ENCODE measurements at regions not wholly inside any gene's neighbourhood (a gene's known extent, or its start where the extent isn't known, plus 50 kb on each side); places are given as distances from the start of the nearest gene placed in this dataset.

GRCh38 chr17:14451729-14452191, 150.9 kb downstream of the HS3ST3B1 start (continued):
- TF ChIP-seq ARID3B (CRISPR knock-in tag; IDR thresholded peaks at IDR 0.05; ENCODE audit: borderline replicate concordance): no peak
- TF ChIP-seq HDAC3 (IDR thresholded peaks at IDR 0.05; ENCODE audit: borderline replicate concordance, partially characterized antibody): no peak
- TF ChIP-seq ZBTB5 (IDR thresholded peaks at IDR 0.05): no peak
- no peak for TF ChIP-seq ZNF212 (CRISPR knock-in tag; IDR thresholded peaks at IDR 0.05)
- no peak for TF ChIP-seq ZNF584 (CRISPR knock-in tag; IDR thresholded peaks at IDR 0.05; ENCODE audit: low read depth)
- no peak for TF ChIP-seq NFE2 (IDR thresholded peaks at IDR 0.05; ENCODE audit: low read depth)
- no peak for TF ChIP-seq HMGN3 (IDR thresholded peaks at IDR 0.05; ENCODE audit: borderline replicate concordance, extremely low read depth, insufficient read length, low read depth, low read length)
- no peak for TF ChIP-seq CBFA2T2 (conservative IDR thresholded peaks at IDR 0.05)

- no peak for ATAC-seq
- H3K4me3 ChIP-seq: no peak overlapping the region
- no peak overlapping the region for H3K9ac ChIP-seq (ENCODE audit: insufficient read depth in 1 of 2, low read depth in 2 of 2, low read length in 2 of 2)
- in situ Hi-C loops (cut with MboI) (no loop called here), intact Hi-C loops (cut with micrococcal nuclease) (no loop called here)
- H3K27me3 ChIP-seq (ENCODE audit: control insufficient read depth in 2 of 2, insufficient read depth in 2 of 2, low read length in 2 of 2): no peaks in the 10 kb centered on the region; a peak in 2 of 5 replicates
- WGBS (ENCODE audit: insufficient coverage, low coverage, missing lambda C conversion rate): 4% methylated on average over 2 of the region's 2 CpGs
- H3K36me3 ChIP-seq (ENCODE audit: control insufficient read depth, insufficient read depth, low read length): no peaks in the 10 kb centered on the region
- DNase-seq (ENCODE audit: extremely low read depth in 1 of 4, low spot score in 3 of 4): no peak
- no peaks in the 10 kb centered on the region for H3K4me1 ChIP-seq (replicated peaks in 1 of 2; ENCODE audit: control insufficient read depth in 2 of 2, insufficient read depth in 2 of 2, low read length in 2 of 2)
- no peaks in the 10 kb centered on the region for H4K20me1 ChIP-seq (replicated peaks; ENCODE audit: control insufficient read depth, insufficient read depth, low read length)
- no peak overlapping the region for H3K27ac ChIP-seq (ENCODE audit: extremely low read depth, low read depth, low read length)
- H2AFZ ChIP-seq (ENCODE audit: low read depth, low read length): no peak overlapping the region
- H3K4me2 ChIP-seq (ENCODE audit: insufficient read depth, low read length): no peak overlapping the region
- ChIA-PET CTCF (ENCODE audit: low intra/inter-chr PET ratio) (no interaction called here), POLR2A (no interaction called here)
- H3K9me3 ChIP-seq (replicated peaks; ENCODE audit: control insufficient read depth, insufficient read depth, low read depth, low read length): no peaks in the 10 kb centered on the region
- no peaks in the 10 kb centered on the region for H3K9me1 ChIP-seq (ENCODE audit: control insufficient read depth, insufficient read depth, low read length)
- H3K79me2 ChIP-seq (ENCODE audit: control insufficient read depth, insufficient read depth, low read length): no peaks in the 10 kb centered on the region
- FAIRE-seq: no peak
- BruUV-seq (replicated peaks): no TSS peak
- TF ChIP-seq POLR3A (IDR thresholded peaks at IDR 0.05; ENCODE audit: borderline replicate concordance, extremely low read depth, insufficient read depth, insufficient read length) (no peak), DIDO1 (tag; IDR thresholded peaks at IDR 0.05; ENCODE audit: low read depth) (no peak), NR2C2 (CRISPR knock-in tag; IDR thresholded peaks at IDR 0.05) (no peak), NR2C2 (tag; IDR thresholded peaks at IDR 0.05) (no peak), ZBTB8A (IDR thresholded peaks at IDR 0.05; ENCODE audit: partially characterized antibody) (no peak), HDGF (IDR thresholded peaks at IDR 0.05) (no peak), MTA2 (IDR thresholded peaks at IDR 0.05; ENCODE audit: low read depth) (no peak), TSHZ1 (CRISPR knock-in tag; IDR thresholded peaks at IDR 0.05) (no peak), ZFP1 (CRISPR knock-in tag; IDR thresholded peaks at IDR 0.05) (no peak)
Measured at GRCh38 chr17:14448818-14449217, 147.9 kb downstream of the HS3ST3B1 start.
